ENCODE measurements at regions not wholly inside any gene's neighbourhood (a gene's known extent, or its start where the extent isn't known, plus 50 kb on each side); places are given as distances from the start of the nearest gene placed in this dataset.

DNA sequence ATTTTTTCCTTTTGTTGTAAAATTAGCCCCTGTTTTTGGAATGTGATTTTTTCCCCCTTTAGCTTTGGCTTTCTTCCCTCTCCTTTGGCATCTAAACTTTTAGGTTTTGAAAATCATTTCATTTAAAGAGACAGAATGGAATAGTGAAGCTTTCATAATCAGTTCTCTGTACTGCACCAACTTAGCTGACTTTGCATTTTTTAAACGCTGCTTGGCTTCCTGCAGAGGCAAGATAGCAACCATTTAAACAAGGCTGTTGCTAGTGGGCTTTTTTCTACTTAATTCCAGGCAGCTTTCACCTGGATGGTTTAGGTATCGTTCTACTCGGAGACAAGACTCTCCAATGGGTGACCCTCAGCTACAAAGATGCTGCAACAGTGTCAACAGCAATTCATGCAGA, 267.9 kb upstream of the PKDCC start:
- no peak for TF ChIP-seq POLR2AphosphoS5 (IDR thresholded peaks at IDR 0.05; ENCODE audit: low read depth, low read length)
- no peak for TF ChIP-seq FOXP2 (optimal IDR thresholded peaks at IDR 0.05; ENCODE audit: borderline replicate concordance, extremely low read depth, extremely low read length, insufficient read depth)
- no peak for TF ChIP-seq TAF1 (IDR thresholded peaks at IDR 0.05; ENCODE audit: borderline replicate concordance, insufficient read depth, low read length)
- no peak for TF ChIP-seq SIN3A (IDR thresholded peaks at IDR 0.05; ENCODE audit: borderline replicate concordance, insufficient read depth, low read length)
- TF ChIP-seq, protein P1, sequence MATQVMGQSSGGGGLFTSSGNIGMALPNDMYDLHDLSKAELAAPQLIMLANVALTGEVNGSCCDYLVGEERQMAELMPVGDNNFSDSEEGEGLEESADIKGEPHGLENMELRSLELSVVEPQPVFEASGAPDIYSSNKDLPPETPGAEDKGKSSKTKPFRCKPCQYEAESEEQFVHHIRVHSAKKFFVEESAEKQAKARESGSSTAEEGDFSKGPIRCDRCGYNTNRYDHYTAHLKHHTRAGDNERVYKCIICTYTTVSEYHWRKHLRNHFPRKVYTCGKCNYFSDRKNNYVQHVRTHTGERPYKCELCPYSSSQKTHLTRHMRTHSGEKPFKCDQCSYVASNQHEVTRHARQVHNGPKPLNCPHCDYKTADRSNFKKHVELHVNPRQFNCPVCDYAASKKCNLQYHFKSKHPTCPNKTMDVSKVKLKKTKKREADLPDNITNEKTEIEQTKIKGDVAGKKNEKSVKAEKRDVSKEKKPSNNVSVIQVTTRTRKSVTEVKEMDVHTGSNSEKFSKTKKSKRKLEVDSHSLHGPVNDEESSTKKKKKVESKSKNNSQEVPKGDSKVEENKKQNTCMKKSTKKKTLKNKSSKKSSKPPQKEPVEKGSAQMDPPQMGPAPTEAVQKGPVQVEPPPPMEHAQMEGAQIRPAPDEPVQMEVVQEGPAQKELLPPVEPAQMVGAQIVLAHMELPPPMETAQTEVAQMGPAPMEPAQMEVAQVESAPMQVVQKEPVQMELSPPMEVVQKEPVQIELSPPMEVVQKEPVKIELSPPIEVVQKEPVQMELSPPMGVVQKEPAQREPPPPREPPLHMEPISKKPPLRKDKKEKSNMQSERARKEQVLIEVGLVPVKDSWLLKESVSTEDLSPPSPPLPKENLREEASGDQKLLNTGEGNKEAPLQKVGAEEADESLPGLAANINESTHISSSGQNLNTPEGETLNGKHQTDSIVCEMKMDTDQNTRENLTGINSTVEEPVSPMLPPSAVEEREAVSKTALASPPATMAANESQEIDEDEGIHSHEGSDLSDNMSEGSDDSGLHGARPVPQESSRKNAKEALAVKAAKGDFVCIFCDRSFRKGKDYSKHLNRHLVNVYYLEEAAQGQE (IDR thresholded peaks at IDR 0.05; ENCODE audit: insufficient read depth in 1 of 2, low read depth in 2 of 2, low read length in 2 of 2): no peak

DNA sequence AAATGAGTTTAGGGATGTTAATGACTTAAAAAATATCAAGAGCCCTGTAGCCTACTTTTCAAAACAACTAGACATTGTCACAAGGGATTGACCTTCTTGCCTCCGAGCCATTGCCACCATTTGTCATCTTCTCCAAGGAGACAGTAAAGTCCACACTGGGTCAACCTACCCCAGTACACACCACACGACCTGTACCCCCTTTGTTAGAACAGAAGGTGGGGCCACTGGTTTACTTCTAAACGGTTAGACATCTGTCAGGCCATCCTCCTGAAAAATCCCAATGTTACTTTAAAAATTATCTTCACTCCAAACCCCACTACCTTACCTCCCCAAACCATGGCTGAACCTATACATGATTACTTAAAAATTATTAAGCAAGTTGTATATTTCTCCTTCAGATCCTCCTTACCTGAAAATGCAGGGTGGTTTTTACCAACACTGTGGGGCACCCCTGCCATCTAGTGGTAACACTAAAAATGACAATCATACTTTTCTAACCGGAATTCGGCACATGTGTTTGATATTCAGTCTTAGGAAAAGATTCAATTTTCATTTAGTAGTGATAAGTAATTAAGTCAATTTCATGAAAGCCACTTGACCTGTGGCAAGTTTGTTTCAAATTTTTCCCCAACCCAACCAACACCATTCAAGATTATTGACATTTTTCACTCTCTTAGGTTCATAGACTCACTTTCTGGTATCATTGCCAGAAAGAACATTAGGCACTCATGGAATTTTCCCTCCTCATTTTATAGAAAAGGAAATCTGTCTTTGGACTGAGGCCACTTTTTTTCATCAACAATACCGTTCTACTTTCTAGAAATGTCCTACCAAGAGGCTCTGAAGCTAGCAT, 265.3 kb upstream of the PKDCC start:
- no peak for TF ChIP-seq FOXP2 (optimal IDR thresholded peaks at IDR 0.05; ENCODE audit: borderline replicate concordance, extremely low read depth, extremely low read length, insufficient read depth)
- no peak for TF ChIP-seq POLR2AphosphoS5 (IDR thresholded peaks at IDR 0.05; ENCODE audit: low read depth, low read length)
- no peak for TF ChIP-seq TAF1 (IDR thresholded peaks at IDR 0.05; ENCODE audit: borderline replicate concordance, insufficient read depth, low read length)
- TF ChIP-seq, protein P1 (IDR thresholded peaks at IDR 0.05; ENCODE audit: insufficient read depth in 1 of 2, low read depth in 2 of 2, low read length in 2 of 2): no peak

DNA sequence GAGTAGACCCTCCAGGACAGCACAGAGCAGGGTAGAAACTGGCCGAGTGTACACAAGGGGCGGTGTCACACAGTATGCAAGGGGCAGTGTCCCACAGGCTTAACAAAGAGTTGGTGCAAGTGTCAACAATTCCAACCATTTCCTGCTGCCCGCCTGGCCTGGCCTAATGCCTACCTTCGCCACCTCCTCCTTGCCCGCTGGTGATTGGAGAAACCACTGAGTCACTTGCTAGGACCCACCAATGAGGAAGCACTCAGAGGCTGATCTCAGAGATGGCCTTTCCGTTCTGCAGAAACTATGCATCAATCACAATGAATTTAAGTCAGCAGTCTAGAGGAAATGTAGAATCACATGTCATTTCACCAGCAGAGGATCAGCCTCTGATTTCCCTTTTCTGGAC, 263.3 kb upstream of the PKDCC start:
- TF ChIP-seq SIN3A (IDR thresholded peaks at IDR 0.05; ENCODE audit: borderline replicate concordance, insufficient read depth, low read length) (no peak), TAF1 (IDR thresholded peaks at IDR 0.05; ENCODE audit: borderline replicate concordance, insufficient read depth, low read length) (no peak), POLR2AphosphoS5 (IDR thresholded peaks at IDR 0.05; ENCODE audit: low read depth, low read length) (no peak), FOXP2 (optimal IDR thresholded peaks at IDR 0.05; ENCODE audit: borderline replicate concordance, extremely low read depth, extremely low read length, insufficient read depth) (no peak)
- TF ChIP-seq, protein P1 (IDR thresholded peaks at IDR 0.05; ENCODE audit: insufficient read depth in 1 of 2, low read depth in 2 of 2, low read length in 2 of 2): no peak

DNA sequence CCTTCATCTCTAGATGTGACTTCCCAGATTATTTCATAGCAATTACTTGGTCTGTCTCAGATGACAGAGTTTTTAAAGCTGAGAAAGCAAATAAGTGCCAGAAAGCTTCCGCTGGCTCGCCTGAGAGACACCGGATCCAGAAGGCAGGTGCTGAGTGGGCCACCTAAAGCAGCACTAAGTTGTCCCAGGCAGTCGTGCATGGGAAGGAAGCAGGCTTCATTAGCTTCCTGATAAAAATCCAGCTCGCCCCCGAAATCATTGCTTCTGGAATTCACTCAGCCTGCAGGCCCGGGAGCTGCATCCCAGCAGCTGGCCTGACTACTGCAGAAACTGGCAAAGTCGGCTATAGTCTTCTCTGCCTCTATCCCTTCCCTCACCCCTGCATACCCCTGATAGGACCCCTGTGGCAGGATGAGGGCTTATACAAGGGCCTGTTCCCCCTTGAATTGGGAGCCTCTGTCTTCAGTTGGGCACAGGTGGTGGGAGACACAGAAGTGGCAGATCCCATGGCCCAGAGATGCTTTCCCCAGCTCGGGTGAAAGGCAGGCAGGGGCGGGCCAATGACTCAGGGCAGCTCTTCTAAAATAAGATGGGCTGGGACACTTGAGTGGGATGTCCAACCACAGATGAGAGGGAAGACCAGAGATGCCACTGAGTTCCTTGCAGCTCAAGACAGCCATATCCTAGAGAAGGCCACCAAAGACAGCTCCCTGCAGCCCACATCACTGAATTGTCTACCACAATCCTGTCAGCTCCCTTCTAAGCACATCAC, 262.4 kb upstream of the PKDCC start:
- TF ChIP-seq SIN3A (IDR thresholded peaks at IDR 0.05; ENCODE audit: borderline replicate concordance, insufficient read depth, low read length) (no peak), TAF1 (IDR thresholded peaks at IDR 0.05; ENCODE audit: borderline replicate concordance, insufficient read depth, low read length) (no peak), FOXP2 (optimal IDR thresholded peaks at IDR 0.05; ENCODE audit: borderline replicate concordance, extremely low read depth, extremely low read length, insufficient read depth) (no peak), POLR2AphosphoS5 (IDR thresholded peaks at IDR 0.05; ENCODE audit: low read depth, low read length) (no peak)
- TF ChIP-seq, protein P1 (IDR thresholded peaks at IDR 0.05; ENCODE audit: insufficient read depth in 1 of 2, low read depth in 2 of 2, low read length in 2 of 2): no peak
